ENCODE measurements at regions not wholly inside any gene's neighbourhood (a gene's known extent, or its start where the extent isn't known, plus 50 kb on each side); places are given as distances from the start of the nearest gene placed in this dataset.

DNA sequence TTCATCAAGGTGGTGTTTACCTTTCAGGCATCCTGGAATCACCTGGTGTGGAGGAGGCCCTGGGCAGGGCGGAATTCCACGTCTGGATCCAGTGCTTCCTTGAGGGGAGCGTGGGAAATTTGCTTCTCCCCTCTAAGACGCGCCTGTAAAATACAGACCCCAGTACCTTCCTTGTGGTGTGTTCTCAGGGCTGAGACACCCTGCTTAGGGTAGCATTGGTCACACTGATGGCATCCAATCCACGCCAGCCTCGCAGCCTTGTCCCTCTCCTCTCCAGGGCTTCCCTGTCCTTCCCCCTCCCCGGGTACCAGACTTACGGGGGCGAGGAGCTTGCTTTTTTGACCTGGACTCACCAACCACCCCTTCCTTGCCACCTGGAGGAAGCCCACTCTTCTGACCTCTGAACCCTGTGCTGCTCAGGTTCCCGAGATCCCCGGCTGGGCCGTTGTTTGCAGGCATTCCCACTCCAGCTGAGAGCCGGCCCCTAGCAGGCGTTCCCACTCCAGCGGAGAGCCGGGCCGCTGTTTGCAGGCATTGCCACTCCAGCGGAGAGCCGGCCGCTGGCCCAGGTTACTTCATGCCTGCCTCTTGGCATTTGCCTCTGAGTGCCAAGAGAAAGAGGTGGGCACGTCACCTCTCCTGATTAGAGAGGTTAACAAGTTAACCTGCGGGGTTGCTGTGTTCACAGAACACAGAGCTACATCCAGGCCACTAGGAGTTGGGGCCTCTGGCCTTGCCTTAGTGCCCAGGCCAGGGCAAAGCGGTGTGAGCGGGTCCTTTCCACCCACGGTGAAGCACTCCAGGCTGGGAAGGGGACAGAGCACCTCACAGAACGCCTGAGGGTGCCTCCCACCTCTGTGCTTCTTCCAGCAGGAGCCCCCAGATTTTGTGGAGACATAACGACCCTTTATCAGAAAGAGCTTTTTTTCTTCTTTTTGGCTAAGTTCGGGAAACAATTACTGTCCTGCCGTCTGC lies 254.0 kb upstream of the PPP2R2D start:
- no peak for DNase-seq (ENCODE audit: low read depth)

DNA sequence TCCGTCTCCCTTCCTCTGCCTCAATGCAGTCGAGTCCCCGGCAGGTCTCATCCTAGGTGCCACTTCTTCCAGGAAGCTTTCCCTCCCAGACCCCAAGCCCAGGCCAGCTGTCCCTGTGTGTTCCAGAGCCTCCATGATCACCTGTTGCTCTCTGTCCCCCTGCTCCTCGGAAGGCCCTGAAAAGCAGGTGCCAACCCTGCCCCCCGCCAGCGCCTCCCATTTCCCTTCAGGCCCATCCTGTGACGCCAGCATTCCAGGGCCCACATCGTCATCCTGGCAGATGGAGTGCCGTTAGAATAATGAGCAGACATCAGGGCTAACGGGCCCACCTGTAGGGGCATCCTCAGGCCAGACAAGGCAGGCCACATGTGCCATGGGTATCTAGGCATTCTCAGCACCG lies 253.0 kb upstream of the PPP2R2D start:
- DNase-seq (ENCODE audit: low read depth) = no peak

DNA sequence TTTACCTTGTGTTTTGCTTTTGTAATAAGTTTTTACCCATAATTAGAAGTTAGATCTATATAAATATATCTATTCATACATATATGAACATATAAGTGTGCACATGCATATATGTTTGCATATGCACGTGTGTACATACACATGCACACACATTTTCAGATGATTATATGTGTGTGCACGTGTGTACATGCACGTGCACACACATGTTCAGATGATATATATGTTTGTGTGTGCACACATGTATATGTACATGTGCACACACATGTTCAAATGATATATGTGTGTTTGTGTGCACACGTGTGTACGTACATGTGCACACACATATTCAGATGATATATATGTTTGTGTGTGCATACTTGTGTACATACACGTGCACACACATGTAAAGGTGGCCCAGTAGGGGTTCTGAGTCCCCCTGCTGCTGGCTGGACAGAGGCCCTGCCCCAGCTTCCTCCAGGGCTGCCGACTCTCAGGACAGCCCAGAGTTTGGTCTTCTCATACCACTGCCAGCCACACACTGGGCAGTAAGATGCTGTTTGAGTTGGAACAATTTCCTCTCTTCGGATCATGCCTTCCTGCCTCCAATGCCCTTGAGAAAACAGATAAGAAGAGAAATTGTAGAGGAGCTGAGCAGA lies 252.3 kb upstream of the PPP2R2D start:
- DNase-seq (ENCODE audit: low read depth) = no peak

DNA sequence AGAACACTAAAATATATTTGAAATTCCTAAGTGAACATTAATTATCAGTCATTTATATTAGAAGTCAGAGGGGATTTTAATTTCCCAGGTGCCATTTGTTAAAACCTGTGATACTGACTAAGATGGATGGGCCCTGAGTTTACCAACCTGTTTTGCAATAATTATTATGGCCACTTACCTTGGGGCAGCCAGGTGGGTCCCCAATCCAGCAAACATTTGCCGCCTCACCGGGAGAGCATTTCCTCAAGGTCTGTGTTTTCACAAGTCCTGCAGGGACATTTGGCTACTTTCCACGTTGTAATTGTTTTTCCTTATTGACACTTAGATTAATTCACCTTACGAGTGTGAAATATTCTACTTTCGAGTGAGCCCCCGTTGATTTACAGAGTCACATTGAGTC lies 251.2 kb upstream of the PPP2R2D start:
- no peak for DNase-seq (ENCODE audit: low read depth)

DNA sequence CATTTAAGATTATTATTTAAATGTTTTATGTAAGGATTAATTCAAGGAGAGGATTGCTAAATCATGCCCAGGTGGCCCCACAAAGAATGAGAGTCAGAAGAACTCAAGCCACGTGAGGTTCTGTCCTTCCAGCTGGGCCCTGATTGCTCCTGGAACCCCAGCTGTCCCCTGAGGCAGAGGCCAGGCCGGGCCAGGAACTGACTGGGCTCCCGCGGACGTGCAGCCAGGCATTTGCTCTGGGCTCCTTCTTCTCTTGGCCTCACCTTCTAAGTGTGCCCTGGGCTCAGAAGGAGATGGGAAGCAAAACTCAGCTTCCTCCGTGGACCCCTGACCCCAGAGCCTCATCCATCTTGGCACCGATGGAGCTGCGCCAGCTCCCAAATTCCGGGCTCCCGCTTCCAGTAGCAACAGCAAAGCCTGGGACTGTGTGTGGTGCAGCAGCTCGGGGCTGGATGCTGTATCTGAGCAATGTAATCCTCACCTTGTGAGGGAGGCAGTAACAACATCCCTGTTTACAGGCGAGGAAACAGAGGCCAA lies 250.6 kb upstream of the PPP2R2D start:
- no peak for DNase-seq (ENCODE audit: low read depth)

DNA sequence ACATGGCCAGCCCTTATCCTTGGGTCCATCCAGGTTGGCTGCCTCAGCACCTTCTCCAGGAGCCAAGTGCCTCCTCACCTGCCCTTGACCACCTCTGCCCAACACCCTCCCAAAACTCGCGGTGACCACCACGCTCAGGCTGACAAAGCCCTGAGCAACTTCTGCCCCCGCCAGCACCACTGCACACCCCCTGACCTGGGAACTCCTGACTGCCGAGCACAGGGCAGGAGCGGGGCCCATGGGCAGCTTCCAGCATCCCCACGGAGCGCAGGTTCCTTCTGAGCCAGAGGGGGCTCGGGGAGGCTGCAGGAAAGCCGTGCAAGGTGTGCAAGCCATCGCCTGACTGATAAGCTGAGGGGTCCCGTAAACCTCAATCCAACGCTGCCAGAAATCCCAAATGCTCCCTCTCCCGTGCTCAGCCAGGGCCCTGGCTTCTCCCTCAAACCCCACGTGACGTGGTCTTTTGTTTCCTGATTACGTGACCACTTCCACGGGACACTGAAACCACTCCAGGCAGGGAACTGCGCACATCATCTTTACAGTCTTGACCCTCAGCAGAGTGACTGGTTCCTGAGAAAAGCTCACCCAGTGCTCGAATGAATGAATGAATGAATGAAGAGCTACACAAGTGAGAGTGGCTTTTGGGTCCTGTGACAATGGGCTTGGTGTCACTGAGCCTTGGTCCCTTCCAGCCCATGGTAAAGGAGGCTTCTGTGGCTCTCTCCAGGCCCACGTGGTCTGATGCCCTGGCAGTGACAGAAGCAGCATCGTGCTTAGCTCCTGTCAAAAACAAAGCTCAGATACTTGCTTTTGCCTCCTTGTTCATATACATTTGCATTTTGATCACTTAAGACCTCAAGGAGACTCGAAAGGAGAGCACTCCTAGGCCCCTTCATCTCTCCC lies 249.8 kb upstream of the PPP2R2D start:
- DNase-seq (ENCODE audit: low read depth) = no peak

DNA sequence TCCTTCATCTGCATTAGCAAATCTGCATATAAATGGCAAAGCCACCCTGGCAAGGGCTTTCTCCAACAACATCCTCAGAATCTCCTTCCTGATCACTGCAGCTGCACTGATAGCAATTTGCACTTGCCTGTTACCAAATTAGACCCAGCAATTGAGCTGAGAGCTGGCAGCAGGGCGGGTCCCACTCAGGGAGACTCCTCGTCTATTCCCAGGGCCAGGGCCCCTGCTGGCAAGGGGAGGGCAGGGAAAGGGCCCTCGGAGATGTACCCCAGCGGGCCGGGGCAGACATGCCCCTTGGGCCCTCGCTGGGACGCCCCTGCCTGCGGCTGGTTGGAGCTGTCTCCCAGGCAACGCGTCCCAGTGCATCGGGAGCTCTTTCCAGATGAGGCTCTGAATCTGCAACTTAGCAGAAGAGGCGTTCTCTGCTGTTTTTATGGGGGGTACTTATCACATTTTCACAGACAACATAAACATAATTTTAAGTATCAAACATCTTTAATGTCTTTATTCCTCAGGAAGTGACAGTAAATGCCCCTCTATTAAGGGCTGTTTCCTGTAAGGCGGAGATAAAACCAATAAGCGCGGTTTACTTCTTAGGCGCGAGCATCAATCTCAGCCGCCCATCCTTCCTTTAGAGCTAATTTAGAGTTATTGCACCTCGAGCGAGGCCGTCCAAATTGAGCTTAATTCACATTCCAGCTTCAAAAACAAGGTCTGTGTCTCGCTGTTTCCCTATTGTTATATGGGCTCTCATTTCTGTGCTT lies 249.0 kb upstream of the PPP2R2D start:
- DNase-seq (ENCODE audit: low read depth) = no peak

DNA sequence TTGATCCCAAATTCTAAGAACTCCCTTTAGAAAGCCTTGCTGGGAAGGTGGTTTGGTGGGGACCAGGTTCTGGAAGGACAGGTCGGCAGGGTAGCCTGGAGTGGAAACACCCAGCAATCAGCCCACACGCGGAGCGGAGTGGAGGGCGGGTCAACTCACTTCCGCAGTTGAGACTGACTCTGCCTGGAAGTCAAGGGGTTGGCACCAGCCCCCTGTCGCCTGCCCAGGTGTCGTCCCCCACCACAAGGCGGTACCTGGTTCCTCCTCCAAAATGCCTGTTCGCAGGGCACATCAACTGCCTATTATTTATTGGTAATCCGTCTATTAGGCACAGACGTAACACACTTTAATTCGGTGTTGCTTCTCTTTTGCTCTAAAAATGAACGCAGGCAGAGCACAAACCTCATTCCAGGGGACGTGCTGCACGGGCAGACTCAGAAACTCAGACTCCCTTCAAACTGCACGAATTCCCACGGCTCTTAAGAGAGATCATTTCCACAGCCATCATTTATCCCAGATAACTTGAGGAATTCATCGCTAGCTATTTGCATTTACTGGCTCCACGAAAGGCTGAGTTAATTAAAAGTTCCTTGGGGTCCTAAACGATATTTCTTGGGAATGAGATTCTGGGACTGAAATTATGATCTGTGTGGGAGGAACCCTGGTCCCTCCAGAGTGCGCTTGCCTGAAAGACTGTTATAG lies 248.2 kb upstream of the PPP2R2D start:
- no peak for DNase-seq (ENCODE audit: low read depth)

DNA sequence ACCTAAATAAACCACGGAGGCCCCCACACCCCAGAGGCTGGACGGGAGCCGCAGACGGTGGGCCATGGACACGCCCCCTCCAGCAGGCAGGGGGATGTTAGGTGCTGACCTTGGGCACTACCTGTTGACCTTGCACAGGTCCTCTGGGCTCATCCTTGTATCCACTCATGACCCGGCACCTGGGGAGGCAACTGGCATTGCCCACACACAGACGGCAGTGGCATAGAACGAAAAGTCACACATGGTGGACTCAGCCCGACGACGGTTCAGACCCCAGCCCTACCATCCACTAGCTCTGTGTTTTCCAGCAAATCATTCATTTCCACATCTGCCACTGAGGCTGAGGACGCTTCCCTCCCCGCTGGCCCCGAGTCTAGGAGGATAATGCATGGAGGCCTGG lies 247.7 kb upstream of the PPP2R2D start:
- no peak for DNase-seq (ENCODE audit: low read depth)

DNA sequence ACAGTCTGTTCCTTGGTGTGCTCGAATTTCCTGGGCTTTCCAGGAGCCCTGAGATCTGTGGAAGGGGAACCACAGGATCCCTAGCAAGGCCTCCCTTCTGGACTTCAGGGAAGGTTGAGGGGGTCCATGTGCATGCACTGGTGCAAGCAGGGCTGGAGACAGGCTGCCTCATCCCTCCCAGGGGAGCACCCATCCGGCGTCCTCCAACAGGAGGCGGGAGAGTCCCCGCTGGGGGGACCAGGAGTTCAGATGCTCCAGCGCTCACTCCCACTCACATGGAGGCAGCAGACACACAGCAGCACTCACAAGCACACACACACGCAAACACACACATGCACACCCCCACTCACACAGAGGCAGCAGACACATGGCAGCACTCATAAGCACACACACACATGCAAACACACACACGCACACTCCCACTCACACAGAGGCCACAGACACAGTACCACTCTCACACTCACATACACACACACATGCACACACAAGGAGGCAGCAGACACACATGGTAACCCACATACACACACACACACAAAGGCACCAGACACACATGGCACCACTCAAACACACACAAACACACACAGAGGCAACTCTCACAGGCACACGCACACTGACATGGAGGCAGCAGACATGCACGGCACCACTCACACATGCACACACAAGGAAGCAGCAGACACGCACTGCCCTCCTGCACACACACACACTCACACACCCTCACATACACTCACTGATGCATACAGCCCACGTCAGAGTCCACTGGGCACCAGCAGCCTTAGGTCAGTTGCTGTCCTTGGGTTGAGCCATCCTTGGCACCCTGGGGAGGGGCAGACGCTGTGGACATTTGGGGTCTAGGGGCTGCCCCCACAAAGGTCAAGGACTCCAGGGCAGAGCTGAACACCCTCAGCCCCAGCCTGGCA lies 247.0 kb upstream of the PPP2R2D start:
- no peak for DNase-seq (ENCODE audit: low read depth)

DNA sequence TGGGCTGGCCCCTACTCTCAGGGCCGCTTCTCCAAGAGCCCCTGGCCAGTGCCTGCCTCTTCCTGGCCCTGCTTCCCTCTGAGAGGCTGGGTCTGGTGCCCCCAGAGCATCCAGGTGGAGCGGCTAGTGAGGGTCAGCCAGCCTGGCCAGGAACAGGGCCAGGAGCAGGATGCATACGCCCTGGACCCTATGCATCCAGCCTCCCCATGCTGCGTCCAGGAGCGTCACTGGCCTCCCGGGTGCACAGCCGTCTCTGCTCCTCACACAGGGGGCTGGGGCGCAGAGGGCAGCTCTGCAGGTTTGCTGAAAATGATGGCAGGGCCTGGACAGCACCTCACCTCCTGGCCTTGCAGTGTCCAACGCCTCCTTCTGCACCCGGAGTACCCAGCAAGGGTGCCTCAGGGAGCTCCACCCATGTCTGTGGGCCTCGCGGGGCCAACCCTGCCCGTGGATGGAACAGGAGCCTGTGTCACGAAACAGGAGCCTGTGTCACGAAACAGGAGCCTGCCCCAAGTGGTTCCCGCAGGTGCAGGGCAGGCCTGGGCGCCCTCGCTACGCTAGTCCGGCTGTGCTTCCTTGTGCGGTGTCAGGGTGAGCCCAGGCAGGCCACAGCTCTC lies 246.2 kb upstream of the PPP2R2D start:
- no peak for DNase-seq (ENCODE audit: low read depth)

DNA sequence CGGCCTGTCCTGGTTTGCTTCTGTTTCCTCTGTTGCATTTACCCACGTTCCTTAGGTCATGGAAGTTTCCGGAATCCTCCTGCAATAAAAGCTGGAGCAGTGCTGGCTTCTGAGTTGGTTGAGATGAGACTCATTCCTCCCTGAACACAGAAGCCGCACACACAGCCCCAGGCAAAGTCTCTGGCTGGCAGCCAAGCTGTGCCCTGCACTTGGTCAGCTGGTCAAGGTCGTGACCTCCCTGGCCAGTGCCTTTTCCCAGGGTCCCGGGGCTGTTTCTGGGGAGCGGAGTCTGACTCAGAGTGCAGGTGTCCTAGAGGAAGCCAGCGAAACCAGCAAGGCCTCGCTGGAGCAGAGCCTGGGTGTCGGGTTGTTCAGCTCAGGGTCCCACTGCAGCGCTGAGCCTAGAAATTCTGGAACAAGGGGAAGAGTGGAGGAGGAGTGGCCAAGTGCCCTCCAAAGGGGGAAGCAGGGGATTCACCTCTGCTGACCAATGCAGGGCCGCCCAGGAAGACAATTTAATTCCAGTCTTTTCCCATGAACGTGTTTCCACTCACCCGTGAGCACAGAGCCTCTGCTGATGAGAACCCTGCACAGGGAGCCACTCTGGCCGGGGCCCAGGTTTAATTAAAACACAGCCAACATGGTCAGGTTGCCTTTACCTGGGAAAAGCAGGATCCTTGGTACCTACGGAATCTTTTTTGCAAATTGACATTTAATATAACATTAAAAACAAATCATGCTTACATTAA lies 245.5 kb upstream of the PPP2R2D start:
- peak; percentile 34 for DNase-seq (ENCODE audit: low read depth)

DNA sequence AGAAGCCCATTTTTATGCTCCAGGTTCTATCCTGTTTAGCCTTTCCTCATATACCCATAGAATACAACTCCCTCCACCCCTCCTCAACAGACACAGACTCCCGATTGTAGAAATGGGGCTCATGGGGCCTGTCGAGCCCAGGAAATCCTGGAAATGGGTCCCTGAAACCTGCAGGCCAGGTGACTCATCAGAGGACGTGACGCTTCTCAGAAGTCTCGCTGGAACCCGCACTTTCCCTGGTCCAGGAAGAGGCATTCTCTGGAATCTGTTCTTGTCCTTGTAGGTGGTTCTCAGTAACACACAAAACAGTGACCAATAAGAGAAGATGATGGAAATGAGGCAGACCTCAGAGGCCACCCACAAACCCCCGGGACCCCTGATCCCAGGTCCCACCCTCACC lies 244.8 kb upstream of the PPP2R2D start:
- no peak for DNase-seq (ENCODE audit: low read depth)

DNA sequence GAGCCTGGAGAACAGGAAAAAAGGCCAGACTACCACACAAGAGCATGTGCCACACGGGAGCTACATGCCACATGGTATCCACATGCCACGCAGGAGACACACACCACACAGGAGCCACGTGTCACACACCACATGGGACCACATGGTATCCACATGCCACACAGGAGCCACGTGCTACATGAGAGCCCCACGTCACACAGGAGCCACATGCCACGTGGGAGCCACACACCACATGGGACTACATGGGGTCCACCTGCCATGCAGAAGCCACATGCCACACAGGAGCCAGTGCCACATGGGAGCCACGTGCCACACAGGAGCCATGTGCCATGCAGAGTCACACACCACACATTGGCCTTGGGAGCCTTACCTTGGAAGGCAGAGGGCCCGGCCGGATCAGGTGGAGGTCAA lies 244.4 kb upstream of the PPP2R2D start:
- DNase-seq (ENCODE audit: low read depth) = no peak

DNA sequence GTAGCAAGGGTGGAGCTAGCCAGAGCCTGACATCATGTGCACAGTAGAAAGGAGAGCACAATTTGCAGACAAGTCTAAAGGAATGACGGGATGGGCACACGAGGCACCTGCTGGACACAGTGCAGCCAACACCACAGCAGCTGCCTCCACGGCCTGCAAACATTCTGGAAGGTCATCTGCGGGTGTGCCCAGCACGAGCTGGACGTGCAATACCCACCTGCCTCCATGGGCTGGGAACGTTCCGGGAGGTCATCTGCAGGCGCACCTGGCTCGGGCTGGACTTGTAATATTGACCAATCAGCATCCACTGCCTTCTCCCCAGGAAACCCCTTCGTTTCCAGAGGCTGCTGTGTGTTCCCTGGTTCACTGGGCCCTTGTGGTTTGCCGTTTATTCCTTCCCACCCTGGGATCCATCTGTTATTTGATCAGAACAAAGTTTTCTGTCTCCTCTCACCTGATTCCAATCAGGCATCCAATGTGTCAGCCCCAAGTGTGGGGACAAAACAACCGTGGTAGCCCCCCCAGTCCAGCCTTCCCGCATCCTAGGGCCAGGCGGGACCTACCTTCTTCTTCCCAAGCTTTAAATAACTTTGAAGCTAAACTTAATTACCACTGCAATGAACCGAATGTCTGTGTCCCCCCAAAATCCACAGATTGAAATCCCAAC lies 243.4 kb upstream of the PPP2R2D start:
- DNase-seq (ENCODE audit: low read depth) = no peak

DNA sequence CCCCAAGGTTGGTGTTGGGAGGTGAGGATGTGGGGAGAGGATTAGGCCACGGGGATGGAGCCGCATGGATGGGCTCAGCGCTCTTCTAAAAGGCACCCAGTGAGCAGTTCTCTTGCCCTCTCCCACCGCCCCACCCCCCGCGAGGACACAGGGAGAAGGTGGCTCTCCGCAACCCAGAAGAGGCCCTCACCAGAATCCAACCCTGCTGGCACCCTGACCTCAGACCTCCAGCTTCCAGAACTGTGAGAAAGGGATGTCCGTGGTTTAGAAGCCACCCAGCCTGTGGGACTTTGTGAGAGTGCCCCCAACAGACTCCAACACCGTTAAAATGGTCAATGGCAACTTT lies 242.8 kb upstream of the PPP2R2D start:
- DNase-seq (ENCODE audit: low read depth) = no peak

DNA sequence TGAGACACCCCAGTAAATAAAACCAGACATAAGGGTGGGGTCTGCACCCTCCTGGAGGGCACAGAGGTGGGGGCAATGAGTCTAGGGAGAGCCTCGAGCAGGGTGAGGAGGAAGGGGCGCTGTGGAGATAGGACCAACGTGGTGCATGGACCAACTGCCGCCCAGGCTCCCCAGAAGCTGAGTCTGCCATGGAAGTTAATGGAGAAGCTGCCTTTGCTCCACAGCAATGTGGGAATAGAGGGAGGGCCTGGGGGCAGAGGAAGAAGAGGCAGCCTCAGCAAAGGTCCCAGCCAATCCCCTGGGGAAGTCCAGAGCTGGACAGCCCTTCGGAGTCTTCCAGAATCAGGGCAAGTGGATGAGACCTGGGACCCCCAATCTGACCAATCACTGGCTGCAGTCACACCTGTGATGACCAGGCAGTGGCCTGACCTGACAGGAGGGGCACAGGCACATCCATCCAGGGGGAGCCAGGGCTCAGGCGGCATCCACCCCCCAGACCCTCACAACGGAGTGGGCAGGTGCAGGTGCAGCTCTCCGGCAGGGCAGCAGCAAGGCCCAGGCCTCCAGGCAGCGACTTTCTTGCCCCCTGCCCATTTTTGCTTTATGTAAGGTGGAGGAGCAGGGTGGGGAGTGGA lies 242.2 kb upstream of the PPP2R2D start:
- no peak for DNase-seq (ENCODE audit: low read depth)
